GM23338 (cell line): ENCODE measurements at regions not wholly inside any gene's neighbourhood (a gene's known extent, or its start where the extent isn't known, plus 50 kb on each side); places are given as distances from the start of the nearest gene placed in this dataset.
"Not testable (repeated sequence)": the region's sequence is repeated elsewhere in the genome, so short reads cannot be mapped to it uniquely, and the experiment has no call there.

Experiments
- ATAC-seq: fragments of 200-7000 bp; cut with Tn5 transposase; 3 replicates; pipeline ENCODE4 v1.9.1; 2020
- DNase-seq: peaks from one replicate; pipeline ENCODE4 v3.0.0-alpha.2; 2015; ENCODE audit warnings: low spot score
- H2AFZ ChIP-seq: fragments of 200-600 bp; sonication (generic); 2 replicates; pipeline ENCODE4 v1.8.0; 2016; ENCODE audit warnings: antibody characterized with exemption, mild to moderate bottlenecking, moderate library complexity
- H3F3A ChIP-seq: fragments of 200-600 bp; sonication (generic); replicated peaks from 2 replicates; pipeline ENCODE4 v1.8.0; 2017; ENCODE audit warnings: antibody characterized with exemption, mixed run types, low read depth
- H3K27ac ChIP-seq: fragments of 200-600 bp; sonication (generic); 2 replicates; pipeline ENCODE4 v1.6.1; 2016; ENCODE audit warnings: low read depth
- H3K27me3 ChIP-seq: fragments of 200-600 bp; sonication (generic); 2 replicates; pipeline ENCODE4 v1.8.0; 2016; ENCODE audit warnings: mild to moderate bottlenecking, mixed run types, moderate library complexity; ENCODE audit not compliant: insufficient read depth
- H3K36me3 ChIP-seq: fragments of 200-600 bp; sonication (generic); 2 replicates; pipeline ENCODE4 v1.8.0; 2016; ENCODE audit warnings: mild to moderate bottlenecking; ENCODE audit not compliant: insufficient read depth
- H3K4me1 ChIP-seq: fragments of 200-600 bp; sonication (generic); 2 replicates; pipeline ENCODE4 v1.8.0; 2016; ENCODE audit warnings: mild to moderate bottlenecking, moderate library complexity; ENCODE audit not compliant: insufficient read depth
- H3K4me2 ChIP-seq: fragments of 200-600 bp; sonication (generic); 2 replicates; pipeline ENCODE4 v1.7.1; 2017; ENCODE audit warnings: mixed run types
- H3K4me3 ChIP-seq: fragments of 200-600 bp; sonication (generic); 2 replicates; pipeline ENCODE4 v1.6.1; 2016; ENCODE audit warnings: mixed run types
- H3K79me2 ChIP-seq: fragments of 200-600 bp; sonication (generic); replicated peaks from 2 replicates; pipeline ENCODE4 v1.8.0; 2017; ENCODE audit warnings: mild to moderate bottlenecking; ENCODE audit not compliant: insufficient read depth
- H3K9me2 ChIP-seq: fragments of 200-600 bp; sonication (generic); 2 replicates; pipeline ENCODE4 v1.8.0; 2017; ENCODE audit not compliant: insufficient read depth
- H4K20me1 ChIP-seq: fragments of 200-600 bp; sonication (generic); replicated peaks from 2 replicates; pipeline ENCODE4 v1.8.0; 2017; ENCODE audit warnings: mild to moderate bottlenecking; ENCODE audit not compliant: insufficient read depth
- H3K27ac Mint-ChIP-seq: 2 replicates; pipeline ENCODE4 v1.8.0; 2020; ENCODE audit warnings: inconsistent platforms, mild to moderate bottlenecking, moderate library complexity, mixed read lengths
- H3K27me3 Mint-ChIP-seq: 3 replicates; pipeline ENCODE4 v1.8.0; 2022; ENCODE audit warnings: low read depth, mild to moderate bottlenecking, moderate library complexity, mixed read lengths, inconsistent platforms; ENCODE audit not compliant: insufficient read depth, poor library complexity
- H3K36me3 Mint-ChIP-seq: 3 replicates; pipeline ENCODE4 v1.8.0; 2021; ENCODE audit warnings: low read depth, mild to moderate bottlenecking, inconsistent platforms, moderate library complexity, mixed read lengths
- H3K4me1 Mint-ChIP-seq: 3 replicates; pipeline ENCODE4 v1.8.0; 2020; ENCODE audit warnings: mild to moderate bottlenecking, inconsistent platforms, mixed read lengths
- H3K4me3 Mint-ChIP-seq: 3 replicates; pipeline ENCODE4 v1.8.0; 2021; ENCODE audit warnings: moderate library complexity, mild to moderate bottlenecking, inconsistent platforms, mixed read lengths
- H3K9me3 Mint-ChIP-seq: 3 replicates; pipeline ENCODE4 v1.8.0; 2020; ENCODE audit warnings: moderate library complexity, mild to moderate bottlenecking, inconsistent platforms, mixed read lengths
- CREB1 ChIP-seq: fragments of 250-450 bp; sonication (Bioruptor Pico); IDR thresholded peaks from 2 replicates; pipeline ENCODE4 v1.5.0; 2020; ENCODE audit warnings: low read depth, mild to moderate bottlenecking, moderate library complexity
- EZH2phosphoT487 ChIP-seq: fragments of 200-600 bp; sonication (generic); IDR thresholded peaks from one replicate; pipeline ENCODE4 v1.8.1; 2018; ENCODE audit warnings: antibody characterized with exemption; ENCODE audit not compliant: unreplicated experiment
- POLR2AphosphoS5 ChIP-seq: IDR thresholded peaks from 2 replicates; pipeline ENCODE4 v1.6.1; 2016; ENCODE audit warnings: antibody characterized with exemption, low read depth
- ZNF331 ChIP-seq: fragments of 250-450 bp; sonication (Bioruptor Pico); IDR thresholded peaks from 2 replicates; pipeline ENCODE4 v1.5.0; 2020; ENCODE audit warnings: low read depth, mild to moderate bottlenecking, moderate library complexity
- TF ChIP-seq, protein P1 (sequence below): IDR thresholded peaks from 2 replicates; pipeline ENCODE4 v1.6.1; 2016; ENCODE audit warnings: antibody characterized with exemption
- TF ChIP-seq, protein P2 (sequence below): IDR thresholded peaks from one replicate; pipeline ENCODE4 v1.6.1; 2018; ENCODE audit warnings: antibody characterized with exemption; ENCODE audit not compliant: unreplicated experiment
- TF ChIP-seq, protein P3 (sequence below): fragments of 250-450 bp; sonication (Bioruptor Pico); IDR thresholded peaks from 2 replicates; pipeline ENCODE4 v1.5.0; 2020; ENCODE audit warnings: mild to moderate bottlenecking, moderate library complexity

DNA sequence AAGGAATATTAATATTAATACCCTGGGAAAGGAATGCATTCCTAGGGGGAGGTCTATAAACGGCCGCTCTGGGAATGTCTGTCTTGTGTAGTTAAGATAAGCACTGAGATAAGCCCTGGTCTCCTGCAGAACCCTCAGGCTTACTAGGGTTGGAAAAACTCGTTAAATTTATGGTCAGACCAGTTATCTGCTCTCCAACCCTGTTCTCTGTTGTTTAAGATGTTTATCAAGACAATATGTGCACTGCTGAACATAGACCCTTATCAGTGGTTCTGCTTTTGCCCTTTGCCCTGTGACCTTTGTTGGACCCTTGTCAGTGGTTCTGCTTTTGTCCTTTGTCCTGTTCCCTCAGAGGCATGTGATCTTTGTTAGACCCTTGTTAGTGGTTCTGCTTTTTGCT, 1276.7 kb upstream of the ALCAM start:
- not testable (repeated sequence) for ATAC-seq, DNase-seq, H3K4me2 ChIP-seq, H3K79me2 ChIP-seq, H3K4me3 ChIP-seq, H3K4me3 Mint-ChIP-seq, H3K27me3 Mint-ChIP-seq, H3K27me3 ChIP-seq, H3K27ac ChIP-seq, H3K27ac Mint-ChIP-seq, H4K20me1 ChIP-seq, H2AFZ ChIP-seq, H3K9me2 ChIP-seq, H3K36me3 ChIP-seq, H3K4me1 ChIP-seq, H3K36me3 Mint-ChIP-seq, H3F3A ChIP-seq, H3K4me1 Mint-ChIP-seq
- peaks cover 16% of the 10 kb centered on the region for H3K9me3 Mint-ChIP-seq

DNA sequence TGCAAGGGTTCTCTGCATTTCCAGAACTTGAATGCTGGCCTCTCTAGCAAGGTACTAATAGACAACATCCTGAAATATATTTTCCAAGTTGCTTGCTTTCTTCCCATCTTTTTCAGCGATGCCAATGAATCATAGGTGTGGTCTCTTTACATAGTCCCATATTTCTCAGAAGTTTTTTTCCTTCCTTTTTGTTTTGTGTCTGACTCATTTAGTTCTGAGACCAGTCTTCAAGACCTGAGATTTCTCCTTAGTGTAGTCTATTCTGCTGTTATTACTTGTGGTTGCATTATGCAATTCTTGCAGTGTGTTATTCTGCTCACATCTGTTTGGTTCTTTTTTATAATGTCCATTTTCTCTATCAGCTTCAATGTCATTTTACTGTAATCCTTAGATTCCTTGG, 1265.0 kb upstream of the ALCAM start:
- H3K79me2 ChIP-seq = no peaks in the 10 kb centered on the region
- H3K9me2 ChIP-seq = no peaks in the 10 kb centered on the region
- ATAC-seq (no peak), DNase-seq (no peak)
- H3K27me3 ChIP-seq = no peaks in the 10 kb centered on the region
- Mint-ChIP-seq H3K36me3 (no peaks in the 10 kb centered on the region), H3K4me3 (no peak overlapping the region), H3K27ac (no peak overlapping the region), H3K4me1 (peaks cover 10% of the 10 kb centered on the region), H3K9me3 (peaks cover 2% of the 10 kb centered on the region; the same call in 1 of the 3 replicates), H3K27me3 (peaks cover 7% of the 10 kb centered on the region)
- TF ChIP-seq ZNF331 (CRISPR knock-in tag) = no peak
- no peak for TF ChIP-seq POLR2AphosphoS5
- TF ChIP-seq EZH2phosphoT487 = no peak
- no peak for TF ChIP-seq CREB1 (CRISPR knock-in tag)
- TF ChIP-seq, protein P1, sequence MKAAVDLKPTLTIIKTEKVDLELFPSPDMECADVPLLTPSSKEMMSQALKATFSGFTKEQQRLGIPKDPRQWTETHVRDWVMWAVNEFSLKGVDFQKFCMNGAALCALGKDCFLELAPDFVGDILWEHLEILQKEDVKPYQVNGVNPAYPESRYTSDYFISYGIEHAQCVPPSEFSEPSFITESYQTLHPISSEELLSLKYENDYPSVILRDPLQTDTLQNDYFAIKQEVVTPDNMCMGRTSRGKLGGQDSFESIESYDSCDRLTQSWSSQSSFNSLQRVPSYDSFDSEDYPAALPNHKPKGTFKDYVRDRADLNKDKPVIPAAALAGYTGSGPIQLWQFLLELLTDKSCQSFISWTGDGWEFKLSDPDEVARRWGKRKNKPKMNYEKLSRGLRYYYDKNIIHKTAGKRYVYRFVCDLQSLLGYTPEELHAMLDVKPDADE = no peak
- TF ChIP-seq, protein P2, sequence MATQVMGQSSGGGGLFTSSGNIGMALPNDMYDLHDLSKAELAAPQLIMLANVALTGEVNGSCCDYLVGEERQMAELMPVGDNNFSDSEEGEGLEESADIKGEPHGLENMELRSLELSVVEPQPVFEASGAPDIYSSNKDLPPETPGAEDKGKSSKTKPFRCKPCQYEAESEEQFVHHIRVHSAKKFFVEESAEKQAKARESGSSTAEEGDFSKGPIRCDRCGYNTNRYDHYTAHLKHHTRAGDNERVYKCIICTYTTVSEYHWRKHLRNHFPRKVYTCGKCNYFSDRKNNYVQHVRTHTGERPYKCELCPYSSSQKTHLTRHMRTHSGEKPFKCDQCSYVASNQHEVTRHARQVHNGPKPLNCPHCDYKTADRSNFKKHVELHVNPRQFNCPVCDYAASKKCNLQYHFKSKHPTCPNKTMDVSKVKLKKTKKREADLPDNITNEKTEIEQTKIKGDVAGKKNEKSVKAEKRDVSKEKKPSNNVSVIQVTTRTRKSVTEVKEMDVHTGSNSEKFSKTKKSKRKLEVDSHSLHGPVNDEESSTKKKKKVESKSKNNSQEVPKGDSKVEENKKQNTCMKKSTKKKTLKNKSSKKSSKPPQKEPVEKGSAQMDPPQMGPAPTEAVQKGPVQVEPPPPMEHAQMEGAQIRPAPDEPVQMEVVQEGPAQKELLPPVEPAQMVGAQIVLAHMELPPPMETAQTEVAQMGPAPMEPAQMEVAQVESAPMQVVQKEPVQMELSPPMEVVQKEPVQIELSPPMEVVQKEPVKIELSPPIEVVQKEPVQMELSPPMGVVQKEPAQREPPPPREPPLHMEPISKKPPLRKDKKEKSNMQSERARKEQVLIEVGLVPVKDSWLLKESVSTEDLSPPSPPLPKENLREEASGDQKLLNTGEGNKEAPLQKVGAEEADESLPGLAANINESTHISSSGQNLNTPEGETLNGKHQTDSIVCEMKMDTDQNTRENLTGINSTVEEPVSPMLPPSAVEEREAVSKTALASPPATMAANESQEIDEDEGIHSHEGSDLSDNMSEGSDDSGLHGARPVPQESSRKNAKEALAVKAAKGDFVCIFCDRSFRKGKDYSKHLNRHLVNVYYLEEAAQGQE = no peak
- TF ChIP-seq, protein P3, sequence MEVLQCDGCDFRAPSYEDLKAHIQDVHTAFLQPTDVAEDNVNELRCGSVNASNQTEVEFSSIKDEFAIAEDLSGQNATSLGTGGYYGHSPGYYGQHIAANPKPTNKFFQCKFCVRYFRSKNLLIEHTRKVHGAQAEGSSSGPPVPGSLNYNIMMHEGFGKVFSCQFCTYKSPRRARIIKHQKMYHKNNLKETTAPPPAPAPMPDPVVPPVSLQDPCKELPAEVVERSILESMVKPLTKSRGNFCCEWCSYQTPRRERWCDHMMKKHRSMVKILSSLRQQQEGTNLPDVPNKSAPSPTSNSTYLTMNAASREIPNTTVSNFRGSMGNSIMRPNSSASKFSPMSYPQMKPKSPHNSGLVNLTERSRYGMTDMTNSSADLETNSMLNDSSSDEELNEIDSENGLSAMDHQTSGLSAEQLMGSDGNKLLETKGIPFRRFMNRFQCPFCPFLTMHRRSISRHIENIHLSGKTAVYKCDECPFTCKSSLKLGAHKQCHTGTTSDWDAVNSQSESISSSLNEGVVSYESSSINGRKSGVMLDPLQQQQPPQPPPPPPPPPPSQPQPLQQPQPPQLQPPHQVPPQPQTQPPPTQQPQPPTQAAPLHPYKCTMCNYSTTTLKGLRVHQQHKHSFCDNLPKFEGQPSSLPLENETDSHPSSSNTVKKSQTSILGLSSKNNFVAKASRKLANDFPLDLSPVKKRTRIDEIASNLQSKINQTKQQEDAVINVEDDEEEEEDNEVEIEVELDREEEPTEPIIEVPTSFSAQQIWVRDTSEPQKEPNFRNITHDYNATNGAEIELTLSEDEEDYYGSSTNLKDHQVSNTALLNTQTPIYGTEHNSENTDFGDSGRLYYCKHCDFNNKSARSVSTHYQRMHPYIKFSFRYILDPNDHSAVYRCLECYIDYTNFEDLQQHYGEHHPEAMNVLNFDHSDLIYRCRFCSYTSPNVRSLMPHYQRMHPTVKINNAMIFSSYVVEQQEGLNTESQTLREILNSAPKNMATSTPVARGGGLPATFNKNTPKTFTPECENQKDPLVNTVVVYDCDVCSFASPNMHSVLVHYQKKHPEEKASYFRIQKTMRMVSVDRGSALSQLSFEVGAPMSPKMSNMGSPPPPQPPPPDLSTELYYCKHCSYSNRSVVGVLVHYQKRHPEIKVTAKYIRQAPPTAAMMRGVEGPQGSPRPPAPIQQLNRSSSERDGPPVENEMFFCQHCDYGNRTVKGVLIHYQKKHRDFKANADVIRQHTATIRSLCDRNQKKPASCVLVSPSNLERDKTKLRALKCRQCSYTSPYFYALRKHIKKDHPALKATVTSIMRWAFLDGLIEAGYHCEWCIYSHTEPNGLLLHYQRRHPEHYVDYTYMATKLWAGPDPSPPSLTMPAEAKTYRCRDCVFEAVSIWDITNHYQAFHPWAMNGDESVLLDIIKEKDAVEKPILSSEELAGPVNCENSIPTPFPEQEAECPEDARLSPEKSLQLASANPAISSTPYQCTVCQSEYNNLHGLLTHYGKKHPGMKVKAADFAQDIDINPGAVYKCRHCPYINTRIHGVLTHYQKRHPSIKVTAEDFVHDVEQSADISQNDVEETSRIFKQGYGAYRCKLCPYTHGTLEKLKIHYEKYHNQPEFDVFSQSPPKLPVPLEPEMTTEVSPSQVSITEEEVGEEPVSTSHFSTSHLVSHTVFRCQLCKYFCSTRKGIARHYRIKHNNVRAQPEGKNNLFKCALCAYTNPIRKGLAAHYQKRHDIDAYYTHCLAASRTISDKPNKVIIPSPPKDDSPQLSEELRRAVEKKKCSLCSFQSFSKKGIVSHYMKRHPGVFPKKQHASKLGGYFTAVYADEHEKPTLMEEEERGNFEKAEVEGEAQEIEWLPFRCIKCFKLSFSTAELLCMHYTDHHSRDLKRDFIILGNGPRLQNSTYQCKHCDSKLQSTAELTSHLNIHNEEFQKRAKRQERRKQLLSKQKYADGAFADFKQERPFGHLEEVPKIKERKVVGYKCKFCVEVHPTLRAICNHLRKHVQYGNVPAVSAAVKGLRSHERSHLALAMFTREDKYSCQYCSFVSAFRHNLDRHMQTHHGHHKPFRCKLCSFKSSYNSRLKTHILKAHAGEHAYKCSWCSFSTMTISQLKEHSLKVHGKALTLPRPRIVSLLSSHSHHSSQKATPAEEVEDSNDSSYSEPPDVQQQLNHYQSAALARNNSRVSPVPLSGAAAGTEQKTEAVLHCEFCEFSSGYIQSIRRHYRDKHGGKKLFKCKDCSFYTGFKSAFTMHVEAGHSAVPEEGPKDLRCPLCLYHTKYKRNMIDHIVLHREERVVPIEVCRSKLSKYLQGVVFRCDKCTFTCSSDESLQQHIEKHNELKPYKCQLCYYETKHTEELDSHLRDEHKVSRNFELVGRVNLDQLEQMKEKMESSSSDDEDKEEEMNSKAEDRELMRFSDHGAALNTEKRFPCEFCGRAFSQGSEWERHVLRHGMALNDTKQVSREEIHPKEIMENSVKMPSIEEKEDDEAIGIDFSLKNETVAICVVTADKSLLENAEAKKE (CRISPR knock-in tag) = no peak
- H3K4me2 ChIP-seq = no peak overlapping the region
- no peaks in the 10 kb centered on the region; the same call in 1 of the 2 replicates for H3K4me1 ChIP-seq
- H3K27ac ChIP-seq = no peak overlapping the region
- no peak overlapping the region for H3K4me3 ChIP-seq
- H3F3A ChIP-seq = no peaks in the 10 kb centered on the region
- H2AFZ ChIP-seq = no peak overlapping the region
- H4K20me1 ChIP-seq = no peaks in the 10 kb centered on the region
- no peaks in the 10 kb centered on the region for H3K36me3 ChIP-seq
